ENCODE measurements at regions not wholly inside any gene's neighbourhood (a gene's known extent, or its start where the extent isn't known, plus 50 kb on each side); places are given as distances from the start of the nearest gene placed in this dataset.

DNA sequence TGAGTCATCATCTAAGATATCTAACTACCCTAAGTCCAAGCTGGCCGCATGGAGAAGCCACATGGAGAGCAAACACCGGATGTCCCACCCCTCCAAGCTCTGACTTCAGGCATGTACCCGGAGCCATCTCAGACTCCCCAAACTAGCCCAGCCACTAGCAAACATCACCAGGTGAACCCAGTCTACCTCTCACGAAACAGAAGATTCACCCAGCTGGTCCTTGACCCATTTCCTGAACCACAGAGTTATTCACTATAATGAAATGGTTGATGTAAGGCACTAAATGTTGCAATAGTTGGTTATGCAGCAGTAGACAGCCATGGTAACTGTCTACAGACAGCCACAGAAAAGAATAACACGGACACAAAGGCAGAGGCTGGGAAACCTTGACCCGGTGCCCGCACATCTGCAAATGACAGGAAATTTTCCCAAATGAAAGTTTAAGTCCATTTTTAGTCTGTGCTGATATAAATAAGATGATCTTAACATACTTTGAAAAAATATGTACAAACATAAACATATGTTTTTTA, 265.5 kb upstream of the ATP10A start:
- TF ChIP-seq, protein P1, sequence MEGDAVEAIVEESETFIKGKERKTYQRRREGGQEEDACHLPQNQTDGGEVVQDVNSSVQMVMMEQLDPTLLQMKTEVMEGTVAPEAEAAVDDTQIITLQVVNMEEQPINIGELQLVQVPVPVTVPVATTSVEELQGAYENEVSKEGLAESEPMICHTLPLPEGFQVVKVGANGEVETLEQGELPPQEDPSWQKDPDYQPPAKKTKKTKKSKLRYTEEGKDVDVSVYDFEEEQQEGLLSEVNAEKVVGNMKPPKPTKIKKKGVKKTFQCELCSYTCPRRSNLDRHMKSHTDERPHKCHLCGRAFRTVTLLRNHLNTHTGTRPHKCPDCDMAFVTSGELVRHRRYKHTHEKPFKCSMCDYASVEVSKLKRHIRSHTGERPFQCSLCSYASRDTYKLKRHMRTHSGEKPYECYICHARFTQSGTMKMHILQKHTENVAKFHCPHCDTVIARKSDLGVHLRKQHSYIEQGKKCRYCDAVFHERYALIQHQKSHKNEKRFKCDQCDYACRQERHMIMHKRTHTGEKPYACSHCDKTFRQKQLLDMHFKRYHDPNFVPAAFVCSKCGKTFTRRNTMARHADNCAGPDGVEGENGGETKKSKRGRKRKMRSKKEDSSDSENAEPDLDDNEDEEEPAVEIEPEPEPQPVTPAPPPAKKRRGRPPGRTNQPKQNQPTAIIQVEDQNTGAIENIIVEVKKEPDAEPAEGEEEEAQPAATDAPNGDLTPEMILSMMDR (IDR thresholded peaks at IDR 0.05): no peak
- TF ChIP-seq POLR2A (IDR thresholded peaks at IDR 0.05): no peak

Measured in body of pancreas (tissue), 4 donors.